ENCODE measurements at regions not wholly inside any gene's neighbourhood (a gene's known extent, or its start where the extent isn't known, plus 50 kb on each side); places are given as distances from the start of the nearest gene placed in this dataset.

DNA sequence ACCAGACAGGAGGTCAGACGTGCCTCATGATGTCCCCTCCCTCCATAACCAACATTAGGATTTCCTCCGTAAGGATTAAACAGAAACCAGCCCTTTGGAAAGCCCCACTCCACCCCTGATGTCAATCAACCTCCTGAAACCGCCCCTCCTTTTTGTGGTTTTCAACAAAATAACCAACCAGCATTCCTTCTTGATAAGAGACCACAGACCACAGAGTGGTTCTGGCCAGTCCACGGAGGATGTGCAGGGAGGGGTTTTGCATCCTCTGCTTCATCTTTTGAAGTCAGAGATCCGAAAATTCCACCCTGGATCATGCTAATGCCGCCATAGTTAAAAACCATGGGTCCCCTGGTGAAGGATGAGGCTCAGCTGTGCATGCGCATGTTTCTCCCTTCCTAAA lies 180.0 kb upstream of the CCDC150 start:
- TF ChIP-seq, protein P1, sequence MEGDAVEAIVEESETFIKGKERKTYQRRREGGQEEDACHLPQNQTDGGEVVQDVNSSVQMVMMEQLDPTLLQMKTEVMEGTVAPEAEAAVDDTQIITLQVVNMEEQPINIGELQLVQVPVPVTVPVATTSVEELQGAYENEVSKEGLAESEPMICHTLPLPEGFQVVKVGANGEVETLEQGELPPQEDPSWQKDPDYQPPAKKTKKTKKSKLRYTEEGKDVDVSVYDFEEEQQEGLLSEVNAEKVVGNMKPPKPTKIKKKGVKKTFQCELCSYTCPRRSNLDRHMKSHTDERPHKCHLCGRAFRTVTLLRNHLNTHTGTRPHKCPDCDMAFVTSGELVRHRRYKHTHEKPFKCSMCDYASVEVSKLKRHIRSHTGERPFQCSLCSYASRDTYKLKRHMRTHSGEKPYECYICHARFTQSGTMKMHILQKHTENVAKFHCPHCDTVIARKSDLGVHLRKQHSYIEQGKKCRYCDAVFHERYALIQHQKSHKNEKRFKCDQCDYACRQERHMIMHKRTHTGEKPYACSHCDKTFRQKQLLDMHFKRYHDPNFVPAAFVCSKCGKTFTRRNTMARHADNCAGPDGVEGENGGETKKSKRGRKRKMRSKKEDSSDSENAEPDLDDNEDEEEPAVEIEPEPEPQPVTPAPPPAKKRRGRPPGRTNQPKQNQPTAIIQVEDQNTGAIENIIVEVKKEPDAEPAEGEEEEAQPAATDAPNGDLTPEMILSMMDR (IDR thresholded peaks at IDR 0.05), result no peak
- no peak for TF ChIP-seq POLR2A (IDR thresholded peaks at IDR 0.05)

All from vagina (tissue), 2 donors.